ENCODE measurements at regions not wholly inside any gene's neighbourhood (a gene's known extent, or its start where the extent isn't known, plus 50 kb on each side); places are given as distances from the start of the nearest gene placed in this dataset.
"Not testable (repeated sequence)": the region's sequence is repeated elsewhere in the genome, so short reads cannot be mapped to it uniquely, and the experiment has no call there.

DNA sequence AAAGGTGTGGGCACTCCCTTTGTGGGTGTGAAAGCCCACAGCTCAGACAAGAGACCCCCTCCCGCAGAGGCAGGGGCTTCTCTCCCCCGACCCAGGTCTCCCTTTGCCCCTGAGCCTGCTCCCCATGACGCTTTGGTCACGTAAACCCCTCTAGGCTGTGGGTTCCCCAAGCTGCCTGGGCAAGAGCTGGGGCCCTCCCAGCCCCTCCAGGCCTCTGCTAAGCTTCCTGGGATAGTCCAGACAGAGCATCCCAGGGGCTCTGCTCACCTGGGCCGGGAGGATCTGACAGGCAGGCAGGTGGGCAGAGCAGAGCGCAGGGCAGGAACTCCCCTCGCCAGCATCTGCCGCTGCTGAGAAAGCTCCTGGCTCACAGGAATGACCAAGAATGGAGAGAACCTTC lies 177.3 kb downstream of the BANP start:
- no peak for DNase-seq

DNA sequence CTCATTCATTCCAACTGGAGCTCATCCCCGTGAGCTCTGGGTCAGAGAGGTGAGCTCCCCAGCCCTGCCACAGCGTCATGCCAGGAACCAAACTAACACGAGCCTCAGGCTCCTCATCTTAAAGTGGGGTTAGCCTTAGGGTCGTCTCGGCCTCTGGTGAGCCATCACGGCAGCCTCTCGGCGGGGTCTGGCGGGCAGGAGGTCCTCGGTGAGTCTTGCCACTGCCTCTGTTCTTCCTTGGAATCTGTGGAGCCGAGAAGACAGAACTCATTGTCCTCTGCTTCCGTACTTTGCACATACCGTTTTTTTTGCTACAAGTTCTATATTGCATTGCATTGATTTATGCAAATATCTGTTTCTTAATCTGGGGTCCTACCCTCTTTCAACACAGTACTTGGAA lies 177.9 kb downstream of the BANP start:
- DNase-seq, result not testable (repeated sequence)

DNA sequence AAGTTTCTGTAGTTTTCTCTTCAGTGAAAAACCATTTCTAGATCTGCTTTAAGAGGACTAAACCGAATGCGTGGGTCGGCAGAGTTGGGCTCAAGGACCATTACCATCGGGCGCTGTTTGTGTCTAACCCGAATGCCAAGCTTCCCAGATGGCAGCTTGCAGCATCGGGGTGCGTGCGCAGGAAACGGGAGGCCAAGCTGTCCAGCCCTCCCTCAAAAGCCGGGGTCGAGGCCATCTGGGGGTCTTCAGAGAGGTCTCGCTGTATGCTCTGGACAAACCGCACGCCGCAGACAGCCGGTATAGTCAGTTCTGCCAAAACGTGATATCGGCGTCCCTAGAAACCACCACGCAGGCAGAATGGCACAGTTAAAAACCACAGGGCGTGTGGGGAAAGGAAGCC lies 178.8 kb downstream of the BANP start:
- no peak for DNase-seq

DNA sequence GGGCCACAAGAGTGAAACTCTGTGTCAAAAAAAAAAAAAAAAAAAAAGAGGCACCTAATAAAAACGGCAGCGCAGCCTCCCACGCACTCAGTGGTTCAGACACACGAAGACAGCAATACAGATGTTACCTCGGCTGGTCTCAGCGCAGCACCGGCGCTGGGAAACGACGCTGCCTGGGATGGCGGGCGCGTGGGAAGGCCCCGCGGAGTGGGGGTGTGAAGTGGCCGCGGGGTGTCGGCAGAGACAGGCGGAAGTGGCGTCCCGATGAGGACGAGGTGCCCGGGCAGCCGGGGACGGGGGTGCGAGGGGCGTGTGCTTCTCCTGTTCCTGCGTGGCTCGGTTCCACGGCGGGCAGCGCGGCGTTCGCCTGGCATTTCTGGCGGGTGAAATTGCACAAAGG lies 179.4 kb downstream of the BANP start:
- DNase-seq, result no peak

DNA sequence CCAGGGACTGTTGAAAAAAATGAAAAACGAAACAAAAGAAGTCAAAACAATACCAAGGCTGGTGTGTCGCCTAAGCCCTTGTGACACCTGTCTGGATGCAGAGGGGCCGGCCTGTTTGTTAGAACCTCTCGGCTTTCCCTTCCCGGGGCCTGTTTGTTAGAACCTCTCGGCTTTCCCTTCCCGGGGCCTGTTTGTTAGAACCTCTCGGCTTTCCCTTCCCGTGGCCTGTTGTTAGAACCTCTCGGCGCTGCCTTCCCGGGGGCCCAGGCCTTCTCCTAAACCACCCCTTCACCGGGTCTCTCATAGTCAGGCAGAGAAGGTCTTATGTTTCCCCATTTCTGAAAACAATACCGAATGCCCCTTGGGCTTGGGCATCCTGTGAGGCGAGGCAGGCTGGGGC lies 180.0 kb downstream of the BANP start:
- no peak for DNase-seq

DNA sequence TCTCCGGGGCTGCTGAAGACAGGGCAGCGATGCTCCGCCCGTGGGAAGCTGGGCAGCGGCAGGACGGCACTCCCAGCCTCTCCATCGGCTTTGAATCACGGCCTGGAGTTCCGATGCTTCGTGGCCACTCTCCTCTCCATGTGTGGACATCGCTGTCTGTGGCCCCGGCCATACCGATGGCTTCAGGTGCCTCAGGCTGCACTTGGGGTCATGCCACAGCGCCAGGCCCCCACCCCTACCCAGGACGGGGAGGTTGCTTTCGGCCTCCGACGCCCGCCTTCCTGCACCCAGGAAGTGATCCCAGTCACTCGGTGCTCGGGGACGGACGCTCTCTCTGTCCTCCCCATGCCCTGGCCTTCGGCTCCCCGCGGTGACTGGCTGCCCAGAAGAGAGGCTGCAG lies 180.7 kb downstream of the BANP start:
- DNase-seq, result no peak

DNA sequence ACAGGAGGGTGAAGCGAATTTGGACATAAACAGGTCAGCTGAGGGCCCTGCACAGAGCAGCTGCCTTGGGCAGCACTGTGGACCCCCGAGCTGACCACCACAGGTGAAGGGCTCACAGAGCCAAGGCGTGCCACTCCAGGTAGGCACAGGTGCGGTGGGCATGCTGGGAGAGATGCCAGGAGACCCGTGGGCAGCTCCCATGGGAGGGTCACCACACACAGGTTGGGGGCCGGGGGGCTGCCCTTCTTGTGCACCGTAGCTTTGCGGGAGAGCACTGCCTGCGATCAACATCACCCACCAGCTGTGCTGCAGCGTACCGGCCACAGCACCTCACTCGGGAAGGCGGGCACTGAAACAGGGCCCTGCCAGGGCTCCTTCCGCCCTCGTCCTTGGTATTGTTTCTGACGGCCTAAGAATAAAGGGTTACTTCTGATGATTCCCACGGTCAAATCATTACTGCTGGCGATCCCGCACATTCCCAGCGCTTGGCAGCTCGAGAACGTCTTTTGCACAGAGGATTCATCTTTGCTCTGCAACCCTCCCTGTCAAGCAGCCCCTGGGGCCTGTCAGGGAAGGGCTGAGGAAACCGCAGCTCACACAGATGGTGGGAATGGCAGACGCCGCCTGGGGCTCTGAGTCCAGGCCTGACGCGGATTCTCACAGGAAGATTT lies 181.7 kb downstream of the BANP start:
- no peak for DNase-seq

DNA sequence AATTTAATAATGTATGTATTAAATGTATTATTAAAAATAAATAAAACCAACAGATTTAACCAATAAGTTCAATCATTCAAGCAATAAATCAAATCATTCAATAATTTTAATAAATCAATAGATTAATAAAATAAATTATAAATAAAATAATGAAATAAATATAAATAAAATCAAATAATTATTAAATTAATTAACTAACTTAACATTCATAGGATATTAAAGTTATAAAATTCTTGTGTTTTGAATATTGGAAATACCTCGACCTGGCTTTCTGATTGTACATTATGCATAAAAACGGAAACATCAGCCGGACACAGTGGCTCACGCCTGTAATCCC lies 182.2 kb downstream of the BANP start:
- no peak for DNase-seq

DNA sequence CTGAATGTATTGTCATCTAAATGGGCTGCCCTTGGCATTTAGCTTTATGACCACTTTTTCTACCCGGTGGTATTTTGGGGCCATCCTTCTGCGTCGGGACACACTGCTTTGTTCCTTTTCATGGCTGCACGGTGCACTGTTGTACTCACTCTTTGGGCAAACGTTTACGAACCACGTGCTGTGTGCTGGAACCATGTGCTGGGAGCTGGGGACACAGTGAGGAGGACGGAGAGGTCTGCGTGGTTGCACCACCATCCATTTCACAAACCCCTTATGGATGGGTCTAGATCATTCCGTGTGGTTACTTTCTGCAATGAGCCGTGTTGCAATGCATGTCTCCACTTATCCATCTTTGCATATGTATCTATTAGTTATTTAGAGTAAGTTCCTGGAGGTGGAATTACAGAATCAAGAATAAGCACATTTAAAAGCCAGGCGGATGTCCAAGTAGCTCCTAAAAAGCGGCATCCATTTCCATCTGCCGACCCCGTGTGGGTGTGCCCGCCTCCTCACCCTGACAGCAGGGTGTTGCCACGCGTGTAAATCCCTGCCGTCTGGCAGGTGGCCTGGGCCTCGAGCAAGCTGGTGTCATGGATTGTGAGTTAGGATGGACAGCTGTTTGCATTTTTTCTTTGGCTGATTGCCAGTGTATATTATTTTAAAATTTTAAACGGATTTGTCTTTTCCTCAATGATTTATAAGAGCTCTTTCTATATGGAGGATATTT lies 183.1 kb downstream of the BANP start:
- not testable (repeated sequence) for DNase-seq

DNA sequence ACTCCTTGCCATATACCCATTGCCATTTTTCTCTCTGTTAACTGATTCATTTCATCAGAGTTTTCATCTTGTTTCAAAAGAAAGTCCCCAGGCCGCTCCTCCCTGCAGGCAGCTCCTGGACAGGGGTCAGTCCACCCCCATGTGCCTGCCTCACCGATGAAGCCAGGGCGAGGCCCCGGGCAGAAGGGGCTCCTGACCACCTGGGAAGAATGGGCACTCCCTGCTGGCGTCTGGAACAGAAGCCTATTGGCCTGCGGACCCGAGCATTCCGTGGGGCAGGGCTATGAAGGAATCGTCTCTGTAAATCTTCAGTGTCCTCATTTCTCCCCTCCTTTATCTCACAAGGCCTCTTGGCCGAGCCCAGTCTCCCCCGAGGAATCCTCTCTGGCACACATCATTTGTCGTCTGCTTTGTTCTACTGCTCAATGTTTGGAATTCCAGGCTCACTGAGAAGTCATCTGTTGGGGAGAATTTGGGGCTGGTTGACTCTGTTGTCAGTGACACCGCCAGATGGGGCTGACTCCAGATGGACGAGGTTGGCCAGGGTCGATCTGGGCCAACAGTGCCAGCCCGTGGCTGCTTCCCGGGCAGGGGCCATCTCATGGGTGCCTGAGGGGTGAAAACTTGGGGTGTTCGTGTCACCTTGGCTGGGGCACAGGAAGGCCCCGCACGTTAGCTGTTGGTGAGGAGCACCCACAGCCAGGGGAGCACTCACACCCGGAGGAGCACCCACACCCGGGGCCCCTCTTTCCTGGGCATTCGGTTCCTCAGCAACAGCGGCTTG lies 183.9 kb downstream of the BANP start:
- not testable (repeated sequence) for DNase-seq

DNA sequence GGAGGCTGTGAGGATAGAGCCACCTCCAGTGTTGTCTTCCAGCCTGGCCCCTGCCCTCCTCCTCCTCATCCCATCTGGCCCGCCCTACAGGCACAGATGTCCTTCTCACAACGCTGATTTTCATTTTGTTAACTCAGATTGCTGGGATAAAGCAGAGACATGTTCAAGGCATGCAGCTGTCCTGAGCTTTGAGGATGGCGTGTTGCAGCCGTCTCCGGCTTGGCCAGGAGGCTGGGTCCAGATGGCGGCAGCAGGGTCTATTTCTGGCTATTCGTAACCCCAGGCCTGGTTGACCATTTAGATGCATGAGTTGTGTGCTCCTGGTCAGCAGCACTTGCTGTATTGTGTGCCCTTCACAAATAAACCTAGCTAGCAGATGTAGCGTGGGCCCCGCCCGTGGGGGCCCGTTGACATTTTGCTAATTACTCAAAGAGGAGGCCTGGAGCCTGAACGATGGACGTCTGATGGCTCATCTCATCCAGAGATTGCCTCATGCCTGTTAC lies 185.0 kb downstream of the BANP start:
- DNase-seq, result not testable (repeated sequence)

DNA sequence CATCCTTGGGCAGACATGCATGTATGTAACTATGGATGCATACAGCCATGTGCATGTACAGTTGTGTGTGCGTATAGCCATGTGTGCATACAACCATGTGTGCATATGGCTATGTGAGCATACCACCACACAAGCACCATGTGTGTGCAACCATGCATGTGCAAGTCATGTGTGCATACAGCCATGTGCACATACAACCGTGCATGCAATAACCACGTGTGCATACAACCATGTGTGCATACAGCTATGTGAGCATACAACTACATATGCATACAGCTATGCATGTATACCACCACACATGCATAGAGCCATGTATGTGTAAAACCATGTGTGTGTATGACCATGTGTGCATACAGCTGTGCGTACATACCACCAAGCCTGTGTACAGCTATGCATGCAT lies 185.7 kb downstream of the BANP start:
- DNase-seq, result not testable (repeated sequence)

DNA sequence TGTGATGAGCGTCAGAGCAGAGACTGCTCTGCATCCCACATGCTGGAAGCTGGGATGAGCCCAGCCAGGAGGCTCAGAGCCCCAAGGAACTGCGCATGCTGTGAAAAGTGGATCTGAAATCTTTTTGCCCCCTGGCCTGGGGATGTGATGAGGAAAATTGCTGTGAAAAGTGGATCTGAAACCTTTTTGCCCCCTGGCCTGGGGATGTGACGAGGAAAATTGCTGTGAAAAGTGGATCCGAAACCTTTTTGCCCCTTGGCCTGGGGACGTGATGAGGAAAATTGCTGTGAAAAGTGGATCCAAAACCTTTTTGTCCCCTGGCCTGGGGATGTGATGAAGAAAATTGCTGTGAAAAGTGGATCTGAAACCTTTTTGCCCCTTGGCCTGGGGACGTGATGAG lies 187.9 kb downstream of the BANP start:
- DNase-seq, result peak; percentile 2

DNA sequence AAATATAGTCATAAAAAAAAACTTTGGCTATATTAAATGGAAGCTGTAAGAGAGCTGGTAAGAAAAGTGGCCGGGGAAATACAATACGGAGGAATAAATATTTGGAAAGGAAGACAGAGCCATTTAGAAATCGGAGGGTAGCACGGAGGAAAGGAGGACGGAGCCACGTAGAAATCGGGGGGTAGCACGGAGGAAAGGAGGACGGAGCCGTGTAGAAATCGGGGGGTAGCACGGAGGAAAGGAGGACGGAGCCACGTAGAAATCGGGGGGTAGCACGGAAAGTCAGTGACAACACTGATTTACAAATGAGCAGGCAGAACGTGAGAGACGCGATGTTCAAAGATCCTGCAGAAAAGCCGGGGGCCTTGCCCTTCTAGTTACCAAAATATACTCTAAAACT lies 189.0 kb downstream of the BANP start:
- not testable (repeated sequence) for DNase-seq

DNA sequence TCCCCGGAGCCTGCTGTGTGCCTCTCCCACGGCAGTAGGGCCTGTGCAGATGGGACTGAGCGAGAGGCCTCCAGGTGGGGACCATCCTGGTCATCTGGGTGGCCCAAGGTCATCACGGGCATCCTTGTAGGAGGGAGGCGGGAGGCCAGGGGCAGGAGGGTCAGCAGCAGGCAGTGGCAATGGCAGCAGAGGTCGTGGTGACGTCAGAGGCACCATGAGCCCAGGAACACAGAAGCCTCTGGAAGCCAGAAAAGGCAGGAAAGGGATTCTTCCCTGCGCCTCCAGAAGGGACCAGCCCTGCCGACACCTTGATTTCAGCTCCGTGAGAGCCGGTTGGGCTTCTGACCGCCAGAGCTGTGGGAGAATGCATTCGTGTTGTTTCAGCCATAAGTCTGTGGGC lies 190.3 kb downstream of the BANP start:
- DNase-seq, result no peak

DNA sequence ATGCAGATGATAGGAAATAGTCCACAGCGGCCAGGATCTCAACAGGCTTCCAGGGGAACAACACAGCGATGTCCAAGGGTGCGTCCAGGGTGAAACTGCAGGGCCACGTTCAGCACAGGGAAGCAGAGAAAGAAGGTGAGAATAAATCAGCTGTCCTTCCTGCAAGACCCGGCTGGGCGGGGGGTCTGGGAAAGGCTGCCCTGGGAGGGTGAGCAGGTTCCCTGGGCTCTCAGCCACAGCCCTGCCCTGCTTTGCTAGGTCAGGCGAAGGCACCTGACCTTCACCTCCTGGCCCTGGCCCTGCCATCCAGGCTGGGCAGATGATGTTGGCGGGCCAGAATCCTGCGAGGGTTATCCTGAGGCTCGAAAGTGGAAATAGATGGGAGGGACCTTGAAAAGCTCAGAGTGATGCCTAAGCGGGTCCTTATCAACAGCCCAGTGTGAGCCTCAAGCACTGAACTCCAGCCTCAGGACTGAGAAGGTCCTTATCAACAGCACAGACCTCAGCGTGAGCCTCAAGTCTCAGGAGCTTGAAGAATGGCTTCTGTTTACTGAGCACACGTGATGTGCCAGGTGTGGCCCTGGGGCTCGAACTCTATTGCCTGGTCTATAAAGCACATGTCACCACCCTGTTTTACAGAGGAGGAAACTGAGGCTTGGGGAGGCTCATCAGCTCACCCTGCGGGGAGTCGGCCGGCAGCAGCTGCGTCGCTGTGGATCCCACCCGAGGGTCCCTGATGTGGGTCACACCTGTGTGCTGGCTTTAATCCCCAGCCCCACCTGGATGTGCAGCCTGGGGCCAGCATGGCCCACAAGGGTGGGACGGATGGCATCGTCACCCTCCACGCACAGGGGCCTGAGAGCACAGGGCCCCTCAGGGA lies 191.1 kb downstream of the BANP start:
- DNase-seq, result not testable (repeated sequence)

DNA sequence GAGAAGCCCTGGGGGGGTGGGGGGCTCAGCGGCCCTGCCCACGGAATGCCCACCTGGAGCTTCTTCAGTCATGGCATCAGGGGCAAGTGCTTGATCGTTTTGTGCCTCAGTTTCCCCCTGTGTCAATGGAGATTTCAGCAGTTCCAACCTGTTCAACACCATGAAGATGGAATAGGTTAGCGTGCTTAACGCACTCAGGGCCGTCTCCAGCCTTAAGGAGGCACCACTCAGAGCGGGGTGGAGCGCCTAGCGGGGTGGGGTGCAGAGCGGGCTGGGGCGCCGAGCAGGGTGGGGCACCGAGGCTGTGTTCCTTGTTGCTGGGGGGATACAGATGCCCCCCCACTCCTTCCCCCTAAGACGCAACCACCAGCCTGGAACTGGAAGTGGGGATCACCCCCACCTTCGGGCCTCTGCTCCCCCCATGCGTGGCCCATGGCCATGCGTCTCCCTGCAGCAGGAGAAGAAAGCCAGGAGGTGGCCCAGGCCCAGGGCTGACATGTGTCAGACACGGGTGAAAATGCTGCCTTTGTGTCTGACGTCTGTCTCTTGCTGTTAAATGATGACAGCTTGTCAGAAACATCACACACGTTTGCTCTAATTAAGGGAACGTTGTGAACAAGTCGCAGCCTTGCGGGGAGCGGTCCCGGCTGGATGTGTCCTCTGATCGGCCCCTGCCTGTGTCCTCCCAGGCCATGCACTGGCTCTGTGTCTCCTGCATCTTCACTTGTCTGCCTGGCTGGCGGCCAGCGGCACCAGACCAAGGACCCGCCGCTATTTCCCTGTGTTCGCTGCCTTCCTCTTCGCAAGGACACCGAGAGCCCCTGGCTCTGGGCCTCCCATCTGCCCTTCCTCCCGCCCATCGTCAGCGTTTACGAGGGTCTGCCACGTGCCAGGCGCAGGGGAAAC lies 192.1 kb downstream of the BANP start:
- DNase-seq, result not testable (repeated sequence)

DNA sequence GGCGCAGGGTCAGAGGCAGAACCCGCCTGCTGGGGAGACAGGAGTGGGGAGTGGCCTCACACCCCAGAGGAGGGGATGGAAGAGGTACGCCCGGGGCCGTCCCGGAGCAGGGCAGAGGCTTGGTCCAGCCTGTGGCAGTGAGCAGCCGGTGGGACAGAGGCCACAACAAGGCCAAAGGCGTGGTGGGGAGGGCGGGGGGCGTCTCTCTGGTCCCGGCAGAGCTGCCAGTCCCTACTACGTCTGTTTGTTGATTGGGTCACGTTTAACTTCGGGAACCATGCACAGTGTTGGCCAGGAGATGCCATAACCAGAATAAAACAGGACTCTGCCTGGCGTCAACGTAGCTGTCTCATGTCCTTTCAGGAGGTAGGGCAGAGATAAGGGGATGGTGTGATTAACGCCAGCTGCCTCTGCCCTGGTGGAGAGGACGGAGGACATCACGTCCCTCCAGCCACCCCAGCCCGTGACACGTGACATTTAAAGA lies 192.8 kb downstream of the BANP start:
- no peak for DNase-seq

DNA sequence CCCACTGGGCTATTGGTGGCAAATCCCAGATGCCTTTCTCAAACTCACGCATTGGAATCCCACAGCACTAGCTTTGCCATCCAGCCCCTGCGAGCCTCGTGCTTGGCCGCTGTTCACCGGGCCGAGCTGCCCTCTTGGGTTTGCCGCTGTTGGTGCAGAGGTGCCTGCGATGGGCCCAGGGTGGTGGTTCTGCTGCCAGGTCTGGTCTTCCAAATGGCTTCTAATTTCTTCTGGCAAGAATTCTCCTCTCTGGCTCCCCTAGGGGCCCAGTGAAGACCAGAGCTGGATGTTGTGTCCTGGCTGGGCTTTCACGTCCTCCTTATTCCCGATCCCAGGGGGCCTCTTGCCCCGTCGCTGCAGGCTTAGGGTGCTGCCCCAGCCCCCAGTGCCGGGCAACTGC lies 194.1 kb downstream of the BANP start:
- not testable (repeated sequence) for DNase-seq

DNA sequence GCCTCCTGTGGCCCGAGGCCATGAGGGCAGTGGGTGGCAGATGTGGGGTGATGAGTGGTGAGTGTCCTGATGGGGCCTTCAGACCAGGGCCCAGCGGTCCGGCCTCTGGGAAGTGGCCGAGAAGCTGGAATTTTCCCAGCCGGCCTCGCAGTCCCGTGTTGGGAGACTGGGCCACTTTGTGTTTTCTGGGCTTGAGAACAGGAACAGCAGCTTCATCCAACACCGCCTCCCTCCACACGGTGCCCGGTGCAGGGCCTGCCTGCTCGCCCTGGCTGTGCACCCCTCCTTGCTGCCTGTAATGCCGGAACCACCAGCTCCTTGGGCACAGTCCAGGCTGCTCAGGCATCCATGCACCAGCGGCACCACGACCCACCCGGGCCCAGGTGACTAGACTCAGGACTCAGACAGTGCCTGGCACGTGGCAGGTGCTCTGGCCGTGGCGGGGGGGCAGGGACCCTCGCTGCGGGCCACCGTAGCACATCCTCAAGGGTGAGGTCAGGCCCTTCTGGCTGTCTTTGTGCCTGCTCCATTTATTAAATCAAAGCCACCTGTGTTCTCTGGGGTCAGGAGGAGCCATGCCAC lies 194.7 kb downstream of the BANP start:
- DNase-seq, result not testable (repeated sequence)

DNA sequence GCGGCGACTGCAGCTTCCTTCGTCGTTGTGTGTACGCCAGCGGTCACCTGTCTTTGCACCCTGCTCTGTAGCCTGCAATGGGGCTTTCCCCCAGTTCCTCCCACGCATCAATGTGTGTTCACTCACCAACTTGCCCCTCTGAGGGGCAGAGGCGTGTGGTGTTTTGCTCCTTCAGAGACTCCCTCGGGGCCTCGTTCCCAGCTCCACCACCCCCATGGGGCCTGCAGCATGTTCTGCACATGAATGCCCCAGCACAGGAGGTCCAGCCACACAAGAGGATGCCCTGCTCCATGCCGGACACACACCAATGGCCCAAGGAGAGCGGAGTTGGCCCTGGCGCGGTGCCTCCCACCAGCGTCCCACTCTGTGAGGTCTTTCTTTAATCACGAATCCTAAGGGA lies 196.8 kb downstream of the BANP start:
- not testable (repeated sequence) for DNase-seq

Measured in CD4-positive, alpha-beta T cell treated with Interleukin-10 for 1 hour (primary cell).